ENCODE measurements at regions not wholly inside any gene's neighbourhood (a gene's known extent, or its start where the extent isn't known, plus 50 kb on each side); places are given as distances from the start of the nearest gene placed in this dataset.

GRCh38 chr6:137692308-137692707, 174.8 kb upstream of the TNFAIP3 start:
- Histone ChIP-seq H3K27me3 (no peaks in the 10 kb centered on the region), H3K4me3 (no peak overlapping the region), H3K4me1 (peaks cover 0 to 28% (median 12%) of the 10 kb centered on the region in 12 donors), H3K9me3 (no peaks in the 10 kb centered on the region), H3K36me3 (no peaks in the 10 kb centered on the region), H3K27ac (no peak overlapping the region)
- WGBS, 4 donors = 86 to 93% (median 87%) methylated on average over 3 of the region's 3 CpGs
- DNase-seq (no peak), ATAC-seq (no peak)
- TF ChIP-seq, protein P1, sequence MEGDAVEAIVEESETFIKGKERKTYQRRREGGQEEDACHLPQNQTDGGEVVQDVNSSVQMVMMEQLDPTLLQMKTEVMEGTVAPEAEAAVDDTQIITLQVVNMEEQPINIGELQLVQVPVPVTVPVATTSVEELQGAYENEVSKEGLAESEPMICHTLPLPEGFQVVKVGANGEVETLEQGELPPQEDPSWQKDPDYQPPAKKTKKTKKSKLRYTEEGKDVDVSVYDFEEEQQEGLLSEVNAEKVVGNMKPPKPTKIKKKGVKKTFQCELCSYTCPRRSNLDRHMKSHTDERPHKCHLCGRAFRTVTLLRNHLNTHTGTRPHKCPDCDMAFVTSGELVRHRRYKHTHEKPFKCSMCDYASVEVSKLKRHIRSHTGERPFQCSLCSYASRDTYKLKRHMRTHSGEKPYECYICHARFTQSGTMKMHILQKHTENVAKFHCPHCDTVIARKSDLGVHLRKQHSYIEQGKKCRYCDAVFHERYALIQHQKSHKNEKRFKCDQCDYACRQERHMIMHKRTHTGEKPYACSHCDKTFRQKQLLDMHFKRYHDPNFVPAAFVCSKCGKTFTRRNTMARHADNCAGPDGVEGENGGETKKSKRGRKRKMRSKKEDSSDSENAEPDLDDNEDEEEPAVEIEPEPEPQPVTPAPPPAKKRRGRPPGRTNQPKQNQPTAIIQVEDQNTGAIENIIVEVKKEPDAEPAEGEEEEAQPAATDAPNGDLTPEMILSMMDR (IDR thresholded peaks at IDR 0.05) = no peak
- intact Hi-C loops (cut with DNase I) = no loop called here

- TF ChIP-seq, protein P1 (IDR thresholded peaks at IDR 0.05) = no peak
- no peak for TF ChIP-seq POLR2A (IDR thresholded peaks at IDR 0.05)
Measured at GRCh38 chr6:137692806-137693205, 174.3 kb upstream of the TNFAIP3 start.

DNA sequence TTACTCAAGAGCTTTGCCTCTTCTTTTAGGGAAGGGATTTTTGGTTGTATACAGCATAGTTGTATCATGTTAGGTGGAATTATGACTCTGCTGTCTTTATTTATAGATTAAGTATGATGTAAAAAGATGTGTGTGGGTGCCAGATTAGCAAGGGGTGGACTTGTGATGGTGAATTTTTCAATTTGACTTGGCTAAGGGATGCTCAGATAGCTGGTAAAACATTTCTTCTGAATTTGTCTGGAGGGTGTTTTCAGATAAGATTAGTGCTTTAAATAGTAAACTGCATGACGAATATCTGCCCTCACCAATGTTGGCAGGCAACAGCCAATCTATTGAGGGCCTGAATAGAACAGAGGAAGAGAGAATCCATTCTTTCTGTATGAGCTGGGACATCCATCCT, 173.3 kb upstream of the TNFAIP3 start:
- Histone ChIP-seq H3K9me3 (no peaks in the 10 kb centered on the region), H3K4me1 (peaks cover 0 to 37% (median 21%) of the 10 kb centered on the region in 12 donors), H3K4me3 (no peak overlapping the region), H3K27me3 (no peaks in the 10 kb centered on the region), H3K36me3 (no peaks in the 10 kb centered on the region), H3K27ac (peak overlapping the region in 6 of 12 donors; percentile 5 to 46 (median 32))
- peak in 1 of 5 donors; percentile 39 for DNase-seq
- intact Hi-C loops (cut with DNase I) = no loop called here
- ATAC-seq = peak in 2 of 4 donors; percentile 67 to 74
- no peak for TF ChIP-seq POLR2A (IDR thresholded peaks at IDR 0.05)
- TF ChIP-seq, protein P1 (IDR thresholded peaks at IDR 0.05) = no peak
- 35 to 62% (median 46%) methylated on average over 1 of the region's 1 CpG for WGBS, 4 donors

More at GRCh38 chr6:137692806-137693205, 174.3 kb upstream of the TNFAIP3 start:
- Histone ChIP-seq H3K9me3 (no peaks in the 10 kb centered on the region), H3K27ac (peak overlapping the region in 4 of 12 donors; percentile 0 to 46 (median 33)), H3K4me1 (peaks cover 0 to 33% (median 17%) of the 10 kb centered on the region in 12 donors), H3K4me3 (no peak overlapping the region), H3K27me3 (no peaks in the 10 kb centered on the region), H3K36me3 (no peaks in the 10 kb centered on the region)
- ATAC-seq (no peak), DNase-seq (no peak)
- intact Hi-C loops (cut with DNase I) = no loop called here

DNA sequence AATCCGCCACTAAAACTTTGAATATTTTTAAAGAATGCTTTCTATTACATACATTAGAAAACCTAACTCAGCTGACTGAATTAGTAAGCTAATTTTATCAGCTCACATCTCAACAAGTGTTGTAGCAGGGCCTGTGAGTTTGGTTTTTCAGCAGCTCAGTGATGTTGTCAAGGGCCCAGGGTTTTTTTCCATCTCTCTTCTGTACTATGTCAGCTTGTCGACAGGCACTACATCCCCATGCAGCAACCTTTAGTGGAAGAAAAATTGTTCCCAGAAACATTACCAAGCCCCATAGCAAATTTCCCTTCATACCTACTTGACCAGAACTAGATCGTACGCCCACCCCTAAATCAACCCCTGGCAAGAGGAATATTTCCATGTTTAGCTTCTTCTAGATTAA, 170.3 kb upstream of the TNFAIP3 start:
- 57 to 73% (median 64%) methylated on average over 4 of the region's 4 CpGs for WGBS, 4 donors
- H3K4me1 ChIP-seq = peaks cover 0 to 45% (median 31%) of the 10 kb centered on the region in 12 donors
- peak; percentile 54 to 67 (median 58) for ATAC-seq

More for the DNA sequence above, 170.3 kb upstream of the TNFAIP3 start:
- Histone ChIP-seq H3K27me3 (no peaks in the 10 kb centered on the region), H3K27ac (peak overlapping the region in 11 of 12 donors; percentile 15 to 79 (median 48)), H3K36me3 (no peaks in the 10 kb centered on the region), H3K4me3 (no peak overlapping the region), H3K9me3 (no peaks in the 10 kb centered on the region)
- DNase-seq = no peak
- intact Hi-C loops (cut with DNase I) = no loop called here
- TF ChIP-seq, protein P1 (IDR thresholded peaks at IDR 0.05) = no peak
- no peak for TF ChIP-seq POLR2A (IDR thresholded peaks at IDR 0.05)

Data from heart left ventricle (tissue), 16 donors.